Panc1 (cell line): ENCODE measurements at regions not wholly inside any gene's neighbourhood (a gene's known extent, or its start where the extent isn't known, plus 50 kb on each side); places are given as distances from the start of the nearest gene placed in this dataset.

Source experiments
- REST ChIP-seq, 2 experiments: IDR thresholded peaks; 2 replicates each; pipeline ENCODE4 v1.6.1; 2011 to 2012; ENCODE audit warnings: low read depth in 2 of 2, control low read depth in 1 of 2, low read length in 1 of 2, mild to moderate bottlenecking in 1 of 2, moderate library complexity in 1 of 2; ENCODE audit not compliant: insufficient read depth in 1 of 2
- TF ChIP-seq, protein P1 (sequence below): fragments of 450-650 bp; IDR thresholded peaks from 2 replicates; pipeline ENCODE4 v1.5.1; 2017; ENCODE audit warnings: mild to moderate bottlenecking

DNA sequence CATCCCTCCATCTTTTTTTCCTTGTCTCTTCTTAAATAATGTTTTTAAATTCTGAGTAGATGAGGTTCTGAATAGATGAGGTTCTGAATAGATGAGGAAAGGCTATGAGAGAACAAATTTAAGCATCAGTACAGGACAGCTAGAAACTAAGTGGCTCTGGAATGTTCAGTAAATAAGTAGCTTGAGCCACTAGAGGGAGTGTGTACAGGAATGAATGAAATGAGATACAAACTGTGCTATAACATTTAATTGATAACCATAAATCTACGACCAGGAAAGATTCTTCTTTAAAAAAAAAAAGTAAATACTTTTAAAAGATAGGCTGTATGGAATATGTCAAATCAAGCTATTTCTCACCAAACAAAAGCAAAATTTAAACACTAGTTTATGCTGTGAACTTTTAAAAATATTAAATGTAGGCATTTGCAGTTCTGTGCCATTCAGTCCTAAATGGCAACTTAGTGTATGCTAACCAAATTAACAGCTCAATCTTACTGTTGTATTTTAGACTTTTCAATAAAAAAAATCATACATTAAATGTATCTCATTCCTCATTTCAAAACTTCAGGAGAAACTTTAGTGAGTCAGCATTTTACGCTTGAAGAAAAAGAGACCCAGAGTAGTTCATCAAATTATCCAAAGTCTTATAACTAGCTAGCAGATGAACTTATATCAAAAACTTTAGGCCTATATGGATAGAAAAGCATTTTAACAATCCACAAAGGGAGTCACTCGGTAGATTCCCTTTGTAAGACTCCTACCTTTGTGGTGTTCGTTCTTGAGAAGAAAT, 70.4 kb upstream of the SNX2 start:
- TF ChIP-seq, protein P1, sequence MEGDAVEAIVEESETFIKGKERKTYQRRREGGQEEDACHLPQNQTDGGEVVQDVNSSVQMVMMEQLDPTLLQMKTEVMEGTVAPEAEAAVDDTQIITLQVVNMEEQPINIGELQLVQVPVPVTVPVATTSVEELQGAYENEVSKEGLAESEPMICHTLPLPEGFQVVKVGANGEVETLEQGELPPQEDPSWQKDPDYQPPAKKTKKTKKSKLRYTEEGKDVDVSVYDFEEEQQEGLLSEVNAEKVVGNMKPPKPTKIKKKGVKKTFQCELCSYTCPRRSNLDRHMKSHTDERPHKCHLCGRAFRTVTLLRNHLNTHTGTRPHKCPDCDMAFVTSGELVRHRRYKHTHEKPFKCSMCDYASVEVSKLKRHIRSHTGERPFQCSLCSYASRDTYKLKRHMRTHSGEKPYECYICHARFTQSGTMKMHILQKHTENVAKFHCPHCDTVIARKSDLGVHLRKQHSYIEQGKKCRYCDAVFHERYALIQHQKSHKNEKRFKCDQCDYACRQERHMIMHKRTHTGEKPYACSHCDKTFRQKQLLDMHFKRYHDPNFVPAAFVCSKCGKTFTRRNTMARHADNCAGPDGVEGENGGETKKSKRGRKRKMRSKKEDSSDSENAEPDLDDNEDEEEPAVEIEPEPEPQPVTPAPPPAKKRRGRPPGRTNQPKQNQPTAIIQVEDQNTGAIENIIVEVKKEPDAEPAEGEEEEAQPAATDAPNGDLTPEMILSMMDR = peak; percentile 75; the same call in 1 of the 2 replicates
- no peak for TF ChIP-seq REST (IDR thresholded peaks at IDR 0.05; ENCODE audit: insufficient read depth in 1 of 2, low read depth in 2 of 2, low read length in 1 of 2)
